ENCODE measurements at regions not wholly inside any gene's neighbourhood (a gene's known extent, or its start where the extent isn't known, plus 50 kb on each side); places are given as distances from the start of the nearest gene placed in this dataset.

DNA sequence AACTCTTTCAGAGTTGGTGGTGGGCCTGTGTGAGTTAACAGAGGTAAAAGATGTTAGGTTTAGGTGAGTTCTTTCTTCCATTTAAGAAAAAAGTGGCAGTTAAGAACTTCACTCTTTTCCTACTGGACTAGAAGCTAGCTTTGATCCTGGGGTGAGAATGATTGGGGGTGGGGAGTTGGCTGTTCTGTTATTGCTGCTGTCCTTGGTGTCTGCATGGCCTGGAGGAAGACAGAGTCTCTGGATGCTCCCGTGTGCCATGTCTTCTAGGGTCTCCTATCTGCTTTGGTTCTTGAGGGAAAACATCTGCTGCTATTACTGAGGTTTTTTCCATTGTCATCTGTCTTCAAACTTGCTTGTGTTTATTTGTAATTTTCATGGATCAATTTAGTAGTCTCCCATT lies 275.7 kb downstream of the HLX start:
- CTCF ChIA-PET (ENCODE audit: unreplicated experiment), result interaction anchor here (1.9 kb wide), 1 partner anchor 12 kb away, joined by 4 read pairs; no protein-coding TSS in a partner anchor

DNA sequence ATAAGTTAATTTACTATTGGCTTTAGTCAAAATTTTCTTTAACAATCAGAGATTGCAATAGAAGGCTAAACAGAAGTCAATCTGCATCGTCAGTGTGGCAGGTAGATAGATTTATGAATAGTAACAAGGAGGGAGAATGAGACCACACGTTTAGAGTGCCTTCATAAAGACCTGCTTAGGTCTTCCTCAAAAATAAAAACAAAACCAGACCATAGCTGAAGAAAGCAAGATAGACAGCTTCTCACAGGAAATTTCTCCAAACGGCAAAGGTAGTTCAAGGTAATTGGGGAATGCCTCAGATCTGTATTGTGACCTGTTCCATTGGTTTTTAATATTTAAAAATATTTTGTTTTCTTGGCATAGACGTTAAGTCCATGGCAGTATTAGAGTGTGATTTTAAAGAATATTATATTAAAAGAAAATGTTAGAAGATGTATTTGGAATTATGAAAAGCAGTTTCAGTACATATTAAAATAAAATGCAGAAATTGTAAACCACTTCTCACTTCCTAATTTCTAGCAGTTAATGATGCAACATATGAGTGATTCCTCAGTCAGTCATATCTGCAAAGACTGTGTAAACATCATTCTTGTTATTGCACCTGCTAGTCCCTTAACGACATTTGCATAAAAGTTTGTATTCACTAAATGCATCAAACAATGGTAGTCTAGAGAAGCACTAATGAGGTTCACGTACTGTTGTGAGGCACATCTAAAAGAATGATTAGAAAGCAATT lies 278.0 kb downstream of the HLX start:
- POLR2A ChIA-PET, result interaction anchor here (0.7 to 2.3 kb wide), 2 partner anchors 10 to 1681 kb away, joined by 4 to 10 read pairs; no protein-coding TSS in a partner anchor
- Histone ChIP-seq H3K27ac (ENCODE audit: low read depth, low read length, poor library complexity, severe bottlenecking) (no peak overlapping the region), H3K4me3 (ENCODE audit: low read depth, low read length, poor library complexity, severe bottlenecking) (no peak overlapping the region), H2AFZ (ENCODE audit: low read length) (no peak overlapping the region), H3K79me2 (ENCODE audit: insufficient read depth, low read depth, low read length) (no peaks in the 10 kb centered on the region), H4K20me1 (ENCODE audit: insufficient read depth, low read length) (no peaks in the 10 kb centered on the region), H3K4me2 (ENCODE audit: low read length) (no peak overlapping the region), H3K4me1 (ENCODE audit: insufficient read depth, low read length, poor library complexity, severe bottlenecking) (no peaks in the 10 kb centered on the region), H3K9me2 (ENCODE audit: insufficient read depth, low read length) (no peaks in the 10 kb centered on the region), H3K36me3 (ENCODE audit: insufficient read depth, low read length) (no peaks in the 10 kb centered on the region), H3K9me3 (ENCODE audit: low read length) (no peaks in the 10 kb centered on the region)
- no peak for DNase-seq (ENCODE audit: low spot score)
- CTCF ChIA-PET (ENCODE audit: unreplicated experiment), result no interaction called here
- TF ChIP-seq, protein P1, sequence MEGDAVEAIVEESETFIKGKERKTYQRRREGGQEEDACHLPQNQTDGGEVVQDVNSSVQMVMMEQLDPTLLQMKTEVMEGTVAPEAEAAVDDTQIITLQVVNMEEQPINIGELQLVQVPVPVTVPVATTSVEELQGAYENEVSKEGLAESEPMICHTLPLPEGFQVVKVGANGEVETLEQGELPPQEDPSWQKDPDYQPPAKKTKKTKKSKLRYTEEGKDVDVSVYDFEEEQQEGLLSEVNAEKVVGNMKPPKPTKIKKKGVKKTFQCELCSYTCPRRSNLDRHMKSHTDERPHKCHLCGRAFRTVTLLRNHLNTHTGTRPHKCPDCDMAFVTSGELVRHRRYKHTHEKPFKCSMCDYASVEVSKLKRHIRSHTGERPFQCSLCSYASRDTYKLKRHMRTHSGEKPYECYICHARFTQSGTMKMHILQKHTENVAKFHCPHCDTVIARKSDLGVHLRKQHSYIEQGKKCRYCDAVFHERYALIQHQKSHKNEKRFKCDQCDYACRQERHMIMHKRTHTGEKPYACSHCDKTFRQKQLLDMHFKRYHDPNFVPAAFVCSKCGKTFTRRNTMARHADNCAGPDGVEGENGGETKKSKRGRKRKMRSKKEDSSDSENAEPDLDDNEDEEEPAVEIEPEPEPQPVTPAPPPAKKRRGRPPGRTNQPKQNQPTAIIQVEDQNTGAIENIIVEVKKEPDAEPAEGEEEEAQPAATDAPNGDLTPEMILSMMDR (conservative IDR thresholded peaks at IDR 0.05; ENCODE audit: low read length), result no peak
- no peak for TF ChIP-seq EZH2phosphoT487 (IDR thresholded peaks at IDR 0.05; ENCODE audit: borderline replicate concordance, low read depth, low read length)
- no TSS peak for BruUV-seq (replicated peaks)
- intact Hi-C loops (cut with micrococcal nuclease; ENCODE audit: unreplicated experiment), result no loop called here

More for the DNA sequence above, 275.7 kb downstream of the HLX start:
- no peaks in the 10 kb centered on the region for H3K79me2 ChIP-seq (ENCODE audit: insufficient read depth, low read depth, low read length)
- BruUV-seq (replicated peaks), result no TSS peak
- no peak for TF ChIP-seq EZH2phosphoT487 (IDR thresholded peaks at IDR 0.05; ENCODE audit: borderline replicate concordance, low read depth, low read length)
- TF ChIP-seq, protein P1 (conservative IDR thresholded peaks at IDR 0.05; ENCODE audit: low read length), result no peak
- POLR2A ChIA-PET, result interaction anchor here (0.9 to 1.5 kb wide), 2 partner anchors 10 to 11 kb away, joined by 3 to 5 read pairs; no protein-coding TSS in a partner anchor
- H3K4me2 ChIP-seq (ENCODE audit: low read length), result no peak overlapping the region
- H3K9me2 ChIP-seq (ENCODE audit: insufficient read depth, low read length), result no peaks in the 10 kb centered on the region
- no peak overlapping the region for H3K27ac ChIP-seq (ENCODE audit: low read depth, low read length, poor library complexity, severe bottlenecking)
- DNase-seq (ENCODE audit: low spot score), result no peak
- no peaks in the 10 kb centered on the region for H3K9me3 ChIP-seq (ENCODE audit: low read length)
- H3K4me1 ChIP-seq (ENCODE audit: insufficient read depth, low read length, poor library complexity, severe bottlenecking), result no peaks in the 10 kb centered on the region
- H3K36me3 ChIP-seq (ENCODE audit: insufficient read depth, low read length), result no peaks in the 10 kb centered on the region
- H3K4me3 ChIP-seq (ENCODE audit: low read depth, low read length, poor library complexity, severe bottlenecking), result no peak overlapping the region
- no peak overlapping the region for H2AFZ ChIP-seq (ENCODE audit: low read length)
- no peaks in the 10 kb centered on the region for H4K20me1 ChIP-seq (ENCODE audit: insufficient read depth, low read length)
- intact Hi-C loops (cut with micrococcal nuclease; ENCODE audit: unreplicated experiment), result no loop called here

DNA sequence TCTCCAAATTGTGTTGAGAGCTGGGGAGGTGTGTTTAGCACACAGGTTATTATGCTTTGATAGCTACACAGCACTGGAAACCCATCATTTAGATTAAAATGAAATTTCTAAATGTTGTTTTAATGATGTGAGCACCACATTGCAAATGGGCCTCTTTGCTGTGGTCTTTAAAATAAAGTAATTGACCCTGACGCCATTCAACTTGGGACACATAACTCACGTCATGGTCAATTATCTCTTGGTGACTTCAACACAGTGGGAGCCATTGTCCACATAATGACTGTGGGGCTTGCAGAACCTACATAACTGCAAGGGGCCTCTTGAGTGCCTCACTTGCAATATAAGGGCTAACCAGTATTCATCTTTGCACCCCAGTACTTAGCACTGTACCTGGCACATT lies 280.4 kb downstream of the HLX start:
- H4K20me1 ChIP-seq (ENCODE audit: insufficient read depth, low read length), result no peaks in the 10 kb centered on the region
- DNase-seq (ENCODE audit: low spot score), result no peak
- H3K9me3 ChIP-seq (ENCODE audit: low read length), result no peaks in the 10 kb centered on the region
- CTCF ChIA-PET (ENCODE audit: unreplicated experiment), result no interaction called here
- intact Hi-C loops (cut with micrococcal nuclease; ENCODE audit: unreplicated experiment), result no loop called here
- no peak overlapping the region for H3K27ac ChIP-seq (ENCODE audit: low read depth, low read length, poor library complexity, severe bottlenecking)
- BruUV-seq (replicated peaks), result no TSS peak
- no peaks in the 10 kb centered on the region for H3K36me3 ChIP-seq (ENCODE audit: insufficient read depth, low read length)
- H3K4me1 ChIP-seq (ENCODE audit: insufficient read depth, low read length, poor library complexity, severe bottlenecking), result no peaks in the 10 kb centered on the region
- no peaks in the 10 kb centered on the region for H3K79me2 ChIP-seq (ENCODE audit: insufficient read depth, low read depth, low read length)
- POLR2A ChIA-PET, result interaction anchor here (0.9 kb wide), 1 partner anchor 11 kb away, joined by 4 read pairs; no protein-coding TSS in a partner anchor
- no peak overlapping the region for H3K4me2 ChIP-seq (ENCODE audit: low read length)
- TF ChIP-seq, protein P1 (conservative IDR thresholded peaks at IDR 0.05; ENCODE audit: low read length), result no peak
- no peak for TF ChIP-seq EZH2phosphoT487 (IDR thresholded peaks at IDR 0.05; ENCODE audit: borderline replicate concordance, low read depth, low read length)
- no peak overlapping the region for H2AFZ ChIP-seq (ENCODE audit: low read length)
- no peak overlapping the region for H3K4me3 ChIP-seq (ENCODE audit: low read depth, low read length, poor library complexity, severe bottlenecking)
- no peaks in the 10 kb centered on the region for H3K9me2 ChIP-seq (ENCODE audit: insufficient read depth, low read length)
